ENCODE measurements at regions not wholly inside any gene's neighbourhood (a gene's known extent, or its start where the extent isn't known, plus 50 kb on each side); places are given as distances from the start of the nearest gene placed in this dataset.

DNA sequence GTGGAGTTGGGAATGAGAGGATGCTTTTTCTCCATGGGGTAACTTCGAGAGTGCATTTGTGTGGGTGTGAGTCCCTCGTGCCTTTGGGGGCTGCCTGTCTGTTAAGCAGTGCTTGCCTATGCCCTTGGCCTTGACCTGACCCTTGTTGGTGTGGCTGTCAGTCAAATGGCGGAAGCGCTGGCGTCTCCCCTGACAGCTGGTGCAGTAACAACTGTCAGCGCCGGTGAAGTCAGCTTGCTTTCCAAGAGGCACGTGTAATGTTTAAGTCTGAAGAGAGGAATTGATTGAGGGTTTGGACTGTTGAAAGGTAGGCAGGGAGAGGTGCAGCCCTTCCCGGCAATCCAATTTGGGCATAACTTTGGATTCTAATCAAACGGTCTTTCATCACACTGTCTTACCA is 211.3 kb downstream of the AACS start:
- no peak overlapping the region for H3K27ac Mint-ChIP-seq

DNA sequence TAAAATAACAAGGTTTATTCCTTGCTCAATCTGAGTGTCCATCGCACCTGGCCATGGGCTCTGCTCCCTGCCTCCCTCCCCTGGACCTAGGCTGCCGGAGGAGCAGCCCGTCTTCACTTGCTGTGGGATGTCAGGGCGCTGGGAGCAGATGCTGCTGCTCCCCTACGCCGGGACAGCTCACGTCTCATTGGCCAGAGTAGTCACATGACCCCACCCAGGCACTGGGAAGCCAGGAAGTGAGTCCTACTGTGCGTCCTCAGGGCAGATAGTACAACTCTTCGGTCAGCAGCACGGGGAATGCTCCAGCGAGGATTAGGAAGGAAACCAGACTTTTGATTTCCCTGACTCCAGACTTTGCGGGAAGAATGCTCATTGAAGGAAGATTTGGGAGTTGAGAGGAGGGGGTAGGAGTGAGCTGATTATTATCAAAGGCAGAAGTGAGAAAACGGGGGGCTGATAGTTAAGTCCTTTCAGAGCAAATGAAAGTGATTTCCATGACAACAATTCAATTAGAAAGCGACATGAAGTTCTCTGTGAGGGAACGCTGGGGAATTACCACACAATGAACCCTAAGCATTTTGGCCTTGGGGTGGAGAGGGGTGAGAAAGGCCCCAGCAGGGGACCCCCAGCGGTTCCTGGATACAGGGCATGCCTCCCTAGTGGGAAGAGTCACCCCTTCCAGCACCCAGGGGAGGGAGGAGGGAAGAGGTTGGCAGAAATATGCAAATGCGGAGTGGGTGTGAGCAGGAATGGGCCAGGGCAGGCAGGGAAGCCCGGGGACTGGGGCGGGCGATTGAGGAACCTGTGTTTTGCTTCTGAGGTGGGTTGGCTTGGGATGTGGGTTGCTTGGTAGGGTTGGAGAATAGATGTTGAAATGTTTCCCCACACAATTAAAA is 215.5 kb downstream of the AACS start:
- no peaks in the 10 kb centered on the region for H3K9me3 Mint-ChIP-seq (ENCODE audit: low read depth)
- DNase-seq (ENCODE audit: low spot score, unreplicated experiment), result no peak
- TF ChIP-seq, protein P1, sequence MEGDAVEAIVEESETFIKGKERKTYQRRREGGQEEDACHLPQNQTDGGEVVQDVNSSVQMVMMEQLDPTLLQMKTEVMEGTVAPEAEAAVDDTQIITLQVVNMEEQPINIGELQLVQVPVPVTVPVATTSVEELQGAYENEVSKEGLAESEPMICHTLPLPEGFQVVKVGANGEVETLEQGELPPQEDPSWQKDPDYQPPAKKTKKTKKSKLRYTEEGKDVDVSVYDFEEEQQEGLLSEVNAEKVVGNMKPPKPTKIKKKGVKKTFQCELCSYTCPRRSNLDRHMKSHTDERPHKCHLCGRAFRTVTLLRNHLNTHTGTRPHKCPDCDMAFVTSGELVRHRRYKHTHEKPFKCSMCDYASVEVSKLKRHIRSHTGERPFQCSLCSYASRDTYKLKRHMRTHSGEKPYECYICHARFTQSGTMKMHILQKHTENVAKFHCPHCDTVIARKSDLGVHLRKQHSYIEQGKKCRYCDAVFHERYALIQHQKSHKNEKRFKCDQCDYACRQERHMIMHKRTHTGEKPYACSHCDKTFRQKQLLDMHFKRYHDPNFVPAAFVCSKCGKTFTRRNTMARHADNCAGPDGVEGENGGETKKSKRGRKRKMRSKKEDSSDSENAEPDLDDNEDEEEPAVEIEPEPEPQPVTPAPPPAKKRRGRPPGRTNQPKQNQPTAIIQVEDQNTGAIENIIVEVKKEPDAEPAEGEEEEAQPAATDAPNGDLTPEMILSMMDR (IDR thresholded peaks at IDR 0.05; ENCODE audit: unreplicated experiment), result no peak
- peak overlapping the region; percentile 33 for H3K4me3 Mint-ChIP-seq (ENCODE audit: low read depth)
- H3K27ac Mint-ChIP-seq, result no peak overlapping the region
- no peaks in the 10 kb centered on the region for H3K36me3 Mint-ChIP-seq (ENCODE audit: insufficient read depth)
- H3K27me3 Mint-ChIP-seq, result peaks cover 33% of the 10 kb centered on the region
- H3K4me1 Mint-ChIP-seq (ENCODE audit: low read depth), result no peaks in the 10 kb centered on the region

More for the DNA sequence above, 211.3 kb downstream of the AACS start:
- no peak overlapping the region for H3K4me3 Mint-ChIP-seq (ENCODE audit: low read depth)
- no peaks in the 10 kb centered on the region for H3K4me1 Mint-ChIP-seq (ENCODE audit: low read depth)
- TF ChIP-seq, protein P1 (IDR thresholded peaks at IDR 0.05; ENCODE audit: unreplicated experiment), result no peak
- no peak for DNase-seq (ENCODE audit: low spot score, unreplicated experiment)
- H3K27me3 Mint-ChIP-seq, result peaks cover 28% of the 10 kb centered on the region
- no peaks in the 10 kb centered on the region for H3K36me3 Mint-ChIP-seq (ENCODE audit: insufficient read depth)
- H3K9me3 Mint-ChIP-seq (ENCODE audit: low read depth), result no peaks in the 10 kb centered on the region

DNA sequence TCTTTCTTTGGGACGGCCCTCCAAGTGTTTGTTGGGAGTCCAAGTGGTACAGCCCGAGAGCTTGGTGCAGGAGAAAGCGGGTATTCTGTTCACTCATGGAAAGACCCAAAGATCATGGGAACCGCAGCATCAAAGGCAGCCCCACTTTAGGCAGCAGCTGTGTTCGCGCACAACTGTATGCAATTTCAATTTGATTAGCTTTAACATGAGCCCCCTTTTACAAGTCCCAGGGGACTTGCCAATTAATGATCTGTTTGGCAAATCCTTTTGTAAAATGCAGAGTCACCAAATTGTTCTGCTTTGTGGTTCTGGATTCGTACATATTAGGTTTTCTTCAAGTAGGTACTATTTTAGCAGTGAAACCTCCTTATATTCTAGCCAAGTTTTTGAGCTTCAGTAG is 217.7 kb downstream of the AACS start:
- no peaks in the 10 kb centered on the region for H3K36me3 Mint-ChIP-seq (ENCODE audit: insufficient read depth)
- H3K4me1 Mint-ChIP-seq (ENCODE audit: low read depth), result no peaks in the 10 kb centered on the region
- no peaks in the 10 kb centered on the region for H3K9me3 Mint-ChIP-seq (ENCODE audit: low read depth)
- no peak for DNase-seq (ENCODE audit: low spot score, unreplicated experiment)
- no peak overlapping the region for H3K27ac Mint-ChIP-seq
- no peak overlapping the region for H3K4me3 Mint-ChIP-seq (ENCODE audit: low read depth)
- TF ChIP-seq, protein P1 (IDR thresholded peaks at IDR 0.05; ENCODE audit: unreplicated experiment), result no peak
- H3K27me3 Mint-ChIP-seq, result peaks cover 37% of the 10 kb centered on the region

DNA sequence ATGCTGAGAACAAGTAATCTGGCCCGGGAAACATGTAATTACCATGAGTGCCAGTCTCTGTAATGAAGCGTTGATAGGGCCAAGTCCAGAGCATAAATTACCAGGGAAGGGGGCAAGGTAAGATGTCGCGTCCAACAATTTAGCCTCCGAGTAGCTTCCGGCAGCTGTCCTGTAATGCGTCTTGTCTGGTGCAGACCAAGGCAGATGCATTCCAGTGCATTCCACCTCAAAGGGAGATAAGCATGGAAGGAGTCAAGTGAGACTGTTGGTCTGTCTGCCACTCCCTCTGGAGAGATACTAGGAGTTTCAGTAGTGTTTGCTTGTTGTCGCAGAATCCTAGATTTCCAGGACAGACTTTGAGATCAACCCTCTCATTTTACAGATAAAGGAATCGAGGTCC is 218.3 kb downstream of the AACS start:
- no peaks in the 10 kb centered on the region for H3K9me3 Mint-ChIP-seq (ENCODE audit: low read depth)
- TF ChIP-seq, protein P1 (IDR thresholded peaks at IDR 0.05; ENCODE audit: unreplicated experiment), result no peak
- peaks cover 35% of the 10 kb centered on the region for H3K27me3 Mint-ChIP-seq
- H3K4me1 Mint-ChIP-seq (ENCODE audit: low read depth), result no peaks in the 10 kb centered on the region
- no peak for DNase-seq (ENCODE audit: low spot score, unreplicated experiment)
- no peaks in the 10 kb centered on the region for H3K36me3 Mint-ChIP-seq (ENCODE audit: insufficient read depth)
- H3K27ac Mint-ChIP-seq, result no peak overlapping the region
- no peak overlapping the region for H3K4me3 Mint-ChIP-seq (ENCODE audit: low read depth)

DNA sequence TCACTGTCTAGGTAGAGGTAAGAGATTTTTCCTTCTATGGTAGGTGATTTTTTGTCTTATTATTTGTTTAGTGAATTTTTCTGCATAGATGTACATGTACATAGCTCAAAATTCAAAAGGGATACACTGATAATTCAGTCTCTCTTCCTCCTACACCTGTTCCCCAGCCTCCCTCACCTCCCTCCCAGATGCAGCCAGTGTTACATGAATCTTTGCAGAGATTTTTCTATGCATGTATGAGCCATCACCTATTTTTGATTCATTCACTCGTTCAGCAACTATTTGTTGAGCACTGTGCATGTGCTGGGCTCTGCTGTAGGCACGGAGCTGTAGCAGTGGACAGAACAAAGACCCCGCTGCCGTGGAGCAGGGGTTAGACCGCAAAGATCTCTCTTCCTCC is 218.9 kb downstream of the AACS start:
- TF ChIP-seq, protein P1 (IDR thresholded peaks at IDR 0.05; ENCODE audit: unreplicated experiment), result no peak
- no peaks in the 10 kb centered on the region for H3K36me3 Mint-ChIP-seq (ENCODE audit: insufficient read depth)
- no peak overlapping the region for H3K27ac Mint-ChIP-seq
- H3K9me3 Mint-ChIP-seq (ENCODE audit: low read depth), result no peaks in the 10 kb centered on the region
- no peak for DNase-seq (ENCODE audit: low spot score, unreplicated experiment)
- no peaks in the 10 kb centered on the region for H3K4me1 Mint-ChIP-seq (ENCODE audit: low read depth)
- peaks cover 34% of the 10 kb centered on the region for H3K27me3 Mint-ChIP-seq
- H3K4me3 Mint-ChIP-seq (ENCODE audit: low read depth), result no peak overlapping the region

Measured in progenitor cell of endocrine pancreas (in vitro differentiated cells).